ENCODE measurements at regions not wholly inside any gene's neighbourhood (a gene's known extent, or its start where the extent isn't known, plus 50 kb on each side); places are given as distances from the start of the nearest gene placed in this dataset.

- DNase-seq: no peak
Observed at GRCh38 chr12:30144777-30145683, 361.3 kb upstream of the TMTC1 start.

GRCh38 chr12:30142301-30142700 lies 358.6 kb upstream of the TMTC1 start:
- DNase-seq: no peak

GRCh38 chr12:30138483-30138882 lies 354.7 kb upstream of the TMTC1 start:
- DNase-seq: no peak

GRCh38 chr12:30136696-30137095 lies 353.0 kb upstream of the TMTC1 start:
- DNase-seq: no peak

- no peak for DNase-seq
Observed at GRCh38 chr12:30135776-30136175, 352.0 kb upstream of the TMTC1 start.

GRCh38 chr12:30134229-30134628 lies 350.5 kb upstream of the TMTC1 start:
- DNase-seq: no peak

GRCh38 chr12:30126944-30127343 lies 343.2 kb upstream of the TMTC1 start:
- no peak for DNase-seq

GRCh38 chr12:30120522-30120921 lies 336.8 kb upstream of the TMTC1 start:
- DNase-seq: no peak

GRCh38 chr12:30117483-30117882 lies 333.7 kb upstream of the TMTC1 start:
- DNase-seq: no peak

- DNase-seq: no peak
Observed at GRCh38 chr12:30111719-30112118, 328.0 kb upstream of the TMTC1 start.

- DNase-seq: no peak
Observed at GRCh38 chr12:30110958-30111586, 327.3 kb upstream of the TMTC1 start.

GRCh38 chr12:30110498-30110897 lies 326.8 kb upstream of the TMTC1 start:
- no peak for DNase-seq

- DNase-seq: no peak
Observed at GRCh38 chr12:30108666-30109065, 324.9 kb upstream of the TMTC1 start.

- no peak for DNase-seq
Observed at GRCh38 chr12:30106204-30106965, 322.6 kb upstream of the TMTC1 start.

GRCh38 chr12:30105505-30105904 lies 321.8 kb upstream of the TMTC1 start:
- no peak for DNase-seq

GRCh38 chr12:30104971-30105370 lies 321.2 kb upstream of the TMTC1 start:
- DNase-seq: no peak

- no peak for DNase-seq
Observed at GRCh38 chr12:30100741-30101140, 317.0 kb upstream of the TMTC1 start.

GRCh38 chr12:30098677-30099076 lies 314.9 kb upstream of the TMTC1 start:
- no peak for DNase-seq

- DNase-seq: no peak
Observed at GRCh38 chr12:30095511-30095910, 311.8 kb upstream of the TMTC1 start.

GRCh38 chr12:30092983-30093617 lies 309.4 kb upstream of the TMTC1 start:
- no peak for DNase-seq

- no peak for DNase-seq
Observed at GRCh38 chr12:30090258-30090657, 306.5 kb upstream of the TMTC1 start.

GRCh38 chr12:30088259-30088995 lies 304.7 kb upstream of the TMTC1 start:
- DNase-seq: no peak

Measured in suppressor macrophage treated with lipopolysaccharide for 4 hours (primary cell).